ENCODE measurements at regions not wholly inside any gene's neighbourhood (a gene's known extent, or its start where the extent isn't known, plus 50 kb on each side); places are given as distances from the start of the nearest gene placed in this dataset.

DNA sequence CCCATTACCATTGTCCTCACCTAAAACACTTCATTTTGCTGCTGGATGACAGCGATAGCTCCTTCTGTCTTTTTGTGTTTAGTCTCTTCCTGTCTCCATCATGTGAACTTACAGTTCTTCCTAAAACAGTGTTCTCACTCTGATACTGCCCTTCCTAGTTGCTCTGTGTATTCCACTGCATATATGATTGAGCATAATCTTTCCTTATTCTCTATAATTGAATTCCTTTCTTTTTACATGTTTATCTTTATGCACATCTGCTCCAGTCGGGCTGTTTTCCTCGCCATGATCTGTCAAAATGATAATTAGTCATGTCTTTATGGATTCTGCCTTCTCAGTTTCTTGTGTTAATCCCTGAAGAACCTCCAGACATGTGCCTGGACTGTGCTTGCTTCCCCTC, 405.1 kb upstream of the SEMA6D start:
- H4K91ac ChIP-seq (ENCODE audit: insufficient read depth, low read depth, low read length) = no peak overlapping the region
- no CpG with 5 or more reads among the region's 3 CpGs for WGBS, 2 experiments (ENCODE audit: extremely low coverage in 2 of 2, insufficient read length in 1 of 2)
- H4K8ac ChIP-seq (ENCODE audit: low read depth in 2 of 2, low read length in 2 of 2) = no peak overlapping the region
- no peak overlapping the region for H2BK5ac ChIP-seq (ENCODE audit: low read depth, low read length, poor library complexity, severe bottlenecking)
- no peaks in the 10 kb centered on the region; the same call in 1 of the 2 replicates for H3K9me1 ChIP-seq (ENCODE audit: insufficient read depth, low read length)
- in situ Hi-C loops (cut with MboI; ENCODE audit: low sequenced_read_pairs) (no loop called here), dilution Hi-C loops (cut with HindIII; ENCODE audit: low sequenced_read_pairs, unreplicated experiment) (no loop called here), intact Hi-C loops (cut with micrococcal nuclease) (no loop called here)
- H3K27me3 ChIP-seq (ENCODE audit: control insufficient read depth, insufficient read depth, low read length) = no peaks in the 10 kb centered on the region
- H3K4me3 ChIP-seq (ENCODE audit: insufficient read depth, low read depth, low read length) = no peak overlapping the region
- CTCF ChIA-PET = no interaction called here
- no peaks in the 10 kb centered on the region for H3K36me3 ChIP-seq (ENCODE audit: control insufficient read depth, insufficient read depth, low read length)
- no peak overlapping the region for H4K5ac ChIP-seq (ENCODE audit: low read depth, low read length)
- H3K9ac ChIP-seq (ENCODE audit: low read depth, low read length) = no peak overlapping the region
- H3K4me1 ChIP-seq (ENCODE audit: control insufficient read depth, insufficient read depth, low read length) = no peaks in the 10 kb centered on the region
- TF ChIP-seq NFE2L2 (IDR thresholded peaks at IDR 0.05; ENCODE audit: low read depth, low read length) = no peak
- no peak for TF ChIP-seq RCOR1 (IDR thresholded peaks at IDR 0.05; ENCODE audit: insufficient replicate concordance, low read length)
- TF ChIP-seq, protein P1, sequence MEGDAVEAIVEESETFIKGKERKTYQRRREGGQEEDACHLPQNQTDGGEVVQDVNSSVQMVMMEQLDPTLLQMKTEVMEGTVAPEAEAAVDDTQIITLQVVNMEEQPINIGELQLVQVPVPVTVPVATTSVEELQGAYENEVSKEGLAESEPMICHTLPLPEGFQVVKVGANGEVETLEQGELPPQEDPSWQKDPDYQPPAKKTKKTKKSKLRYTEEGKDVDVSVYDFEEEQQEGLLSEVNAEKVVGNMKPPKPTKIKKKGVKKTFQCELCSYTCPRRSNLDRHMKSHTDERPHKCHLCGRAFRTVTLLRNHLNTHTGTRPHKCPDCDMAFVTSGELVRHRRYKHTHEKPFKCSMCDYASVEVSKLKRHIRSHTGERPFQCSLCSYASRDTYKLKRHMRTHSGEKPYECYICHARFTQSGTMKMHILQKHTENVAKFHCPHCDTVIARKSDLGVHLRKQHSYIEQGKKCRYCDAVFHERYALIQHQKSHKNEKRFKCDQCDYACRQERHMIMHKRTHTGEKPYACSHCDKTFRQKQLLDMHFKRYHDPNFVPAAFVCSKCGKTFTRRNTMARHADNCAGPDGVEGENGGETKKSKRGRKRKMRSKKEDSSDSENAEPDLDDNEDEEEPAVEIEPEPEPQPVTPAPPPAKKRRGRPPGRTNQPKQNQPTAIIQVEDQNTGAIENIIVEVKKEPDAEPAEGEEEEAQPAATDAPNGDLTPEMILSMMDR (conservative IDR thresholded peaks at IDR 0.05; ENCODE audit: low read depth, low read length) = no peak
- no peak for TF ChIP-seq MAFK (IDR thresholded peaks at IDR 0.05; ENCODE audit: low read depth, low read length)
- TF ChIP-seq RFX5 (IDR thresholded peaks at IDR 0.05; ENCODE audit: low read depth, low read length) = no peak
- no peak for TF ChIP-seq SMC3 (IDR thresholded peaks at IDR 0.05; ENCODE audit: low read depth, low read length)
- no peak for TF ChIP-seq POLR2A (IDR thresholded peaks at IDR 0.05; ENCODE audit: low read depth, low read length)
- no peak for TF ChIP-seq MAZ (IDR thresholded peaks at IDR 0.05; ENCODE audit: borderline replicate concordance, low read depth, low read length)
- TF ChIP-seq, protein P2, sequence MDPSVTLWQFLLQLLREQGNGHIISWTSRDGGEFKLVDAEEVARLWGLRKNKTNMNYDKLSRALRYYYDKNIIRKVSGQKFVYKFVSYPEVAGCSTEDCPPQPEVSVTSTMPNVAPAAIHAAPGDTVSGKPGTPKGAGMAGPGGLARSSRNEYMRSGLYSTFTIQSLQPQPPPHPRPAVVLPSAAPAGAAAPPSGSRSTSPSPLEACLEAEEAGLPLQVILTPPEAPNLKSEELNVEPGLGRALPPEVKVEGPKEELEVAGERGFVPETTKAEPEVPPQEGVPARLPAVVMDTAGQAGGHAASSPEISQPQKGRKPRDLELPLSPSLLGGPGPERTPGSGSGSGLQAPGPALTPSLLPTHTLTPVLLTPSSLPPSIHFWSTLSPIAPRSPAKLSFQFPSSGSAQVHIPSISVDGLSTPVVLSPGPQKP (IDR thresholded peaks at IDR 0.05; ENCODE audit: borderline replicate concordance, low read depth, low read length) = no peak
- no peak for TF ChIP-seq MXI1 (IDR thresholded peaks at IDR 0.05; ENCODE audit: borderline replicate concordance, low read depth, low read length)
- TF ChIP-seq FOS (IDR thresholded peaks at IDR 0.05; ENCODE audit: low read depth, low read length) = no peak
- no peak for TF ChIP-seq RAD21 (IDR thresholded peaks at IDR 0.05; ENCODE audit: low read length)
- H3K56ac ChIP-seq (ENCODE audit: extremely low read depth, insufficient read depth, low read length) = no peak overlapping the region
- POLR2A ChIA-PET (ENCODE audit: unreplicated experiment) = interaction anchor here (0.6 kb wide), 1 partner anchor 10 kb away, joined by 3 read pairs; no protein-coding TSS in a partner anchor
- no peak overlapping the region for H2AFZ ChIP-seq (replicated peaks; ENCODE audit: low read length, poor library complexity)
- H2BK20ac ChIP-seq (ENCODE audit: low read depth, low read length) = no peak overlapping the region
- H2BK15ac ChIP-seq (ENCODE audit: low read depth, low read length) = no peak overlapping the region
- DNase-seq = no peak
- no peak overlapping the region for H3K4me2 ChIP-seq (ENCODE audit: low read depth, low read length)
- no peak overlapping the region for H3K18ac ChIP-seq (ENCODE audit: low read depth, low read length)
- H2AK9ac ChIP-seq (replicated peaks; ENCODE audit: low read depth, low read length, poor library complexity) = no peak overlapping the region
- H2BK120ac ChIP-seq (ENCODE audit: low read depth, low read length) = no peak overlapping the region
- H3K23ac ChIP-seq (ENCODE audit: low read depth, low read length) = no peak overlapping the region
- no peak overlapping the region for H3K14ac ChIP-seq (replicated peaks; ENCODE audit: low read depth, low read length)
- BruUV-seq (replicated peaks) = no TSS peak
- H2AK5ac ChIP-seq (ENCODE audit: low read depth, low read length) = no peak overlapping the region
- no peaks in the 10 kb centered on the region for H3K9me3 ChIP-seq (ENCODE audit: control insufficient read depth, insufficient read depth, low read length)
- no peak overlapping the region for H3K27ac ChIP-seq (ENCODE audit: insufficient read depth, low read length)
- no peak for ATAC-seq (ENCODE audit: low read depth)
- no peaks in the 10 kb centered on the region for H3K79me1 ChIP-seq (ENCODE audit: low read depth in 1 of 2, low read length in 2 of 2)
- H4K20me1 ChIP-seq (ENCODE audit: insufficient read depth, low read length) = no peaks in the 10 kb centered on the region
- H3K4ac ChIP-seq (ENCODE audit: low read depth, low read length) = no peak overlapping the region

All from IMR-90 (cell line).